CD4-positive, alpha-beta T cell (primary cell): ENCODE measurements at regions not wholly inside any gene's neighbourhood (a gene's known extent, or its start where the extent isn't known, plus 50 kb on each side); places are given as distances from the start of the nearest gene placed in this dataset.
"Not testable (repeated sequence)": the region's sequence is repeated elsewhere in the genome, so short reads cannot be mapped to it uniquely, and the experiment has no call there.

Experiments used
- ATAC-seq: fragments of 200-7000 bp; cut with Tn5 transposase; one replicate; pipeline ENCODE4 v1.10.0; 2022; ENCODE audit warnings: mild to moderate bottlenecking; ENCODE audit not compliant: poor library complexity
- CTCF ChIA-PET: fragments of 350-600 bp; sonication (Branson Sonifier 250); formaldehyde crosslinking; loops from one replicate; lab custom pipeline; 2021; ENCODE audit warnings: antibody characterized with exemption, inconsistent platforms; lab: Charles Lee
- POLR2A ChIA-PET: fragments of 350-600 bp; sonication (Branson Sonifier 250); formaldehyde crosslinking; loops from one replicate; lab custom pipeline; 2021; ENCODE audit warnings: antibody characterized with exemption, inconsistent platforms; lab: Charles Lee
- DNase-seq, 14 experiments: peaks; one replicate each; pipeline ENCODE4 v3.0.0-alpha.2; 2013 to 2020; ENCODE audit warnings: mixed read lengths in 2 of 14
- H3K27ac ChIP-seq, 2 donors: one replicate each; pipeline versions ENCODE4 v1.5.1 to v1.7.0; 2013; ENCODE audit warnings: low read length in 2 of 2, low read depth in 1 of 2, mild to moderate bottlenecking in 1 of 2
- H3K27me3 ChIP-seq, 2 experiments: 1 replicate in 1 of 2; 2 replicates in 1 of 2; pipeline versions ENCODE4 v1.6.1 to v1.7.0; 2013; ENCODE audit warnings: low read length in 2 of 2, control low read depth in 1 of 2, mild to moderate bottlenecking in 1 of 2, moderate library complexity in 1 of 2; ENCODE audit not compliant: insufficient read depth in 2 of 2, control insufficient read depth in 1 of 2
- H3K36me3 ChIP-seq: one replicate; pipeline ENCODE4 v1.6.1; 2013; ENCODE audit warnings: low read length, control low read depth; ENCODE audit not compliant: insufficient read depth
- H3K4me1 ChIP-seq: one replicate; pipeline ENCODE4 v1.6.1; 2013; ENCODE audit warnings: low read length, control low read depth; ENCODE audit not compliant: insufficient read depth
- H3K4me3 ChIP-seq: one replicate; pipeline ENCODE4 v1.5.1; 2013; ENCODE audit warnings: mild to moderate bottlenecking, low read length, moderate library complexity
- H3K9me3 ChIP-seq, 2 experiments: 1 replicate in 1 of 2; 2 replicates in 1 of 2; pipeline versions ENCODE4 v1.6.1 to v1.7.0; 2013; ENCODE audit warnings: low read length in 2 of 2, mild to moderate bottlenecking in 2 of 2, control low read depth in 1 of 2, moderate library complexity in 1 of 2; ENCODE audit not compliant: control insufficient read depth in 1 of 2, insufficient read depth in 1 of 2
- H3K27ac Mint-ChIP-seq: one replicate; pipeline ENCODE4 v1.8.0; 2020; ENCODE audit warnings: mixed read lengths
- H3K27me3 Mint-ChIP-seq: one replicate; pipeline ENCODE4 v1.8.0; 2021; ENCODE audit warnings: mixed read lengths
- H3K36me3 Mint-ChIP-seq: one replicate; pipeline ENCODE4 v1.8.0; 2021; ENCODE audit warnings: low read depth, mixed read lengths
- H3K4me1 Mint-ChIP-seq: one replicate; pipeline ENCODE4 v1.8.0; 2021; ENCODE audit warnings: low read depth, mixed read lengths
- H3K4me3 Mint-ChIP-seq: one replicate; pipeline ENCODE4 v1.8.0; 2020; ENCODE audit warnings: mild to moderate bottlenecking, mixed read lengths
- H3K9me3 Mint-ChIP-seq: one replicate; pipeline ENCODE4 v1.8.0; 2020; ENCODE audit warnings: mixed read lengths
- intact Hi-C, 2 experiments: fragments of 100-400 bp; cut with DNase I in 1 of 2; cut with micrococcal nuclease in 1 of 2; formaldehyde crosslinking; loops; one replicate each; pipeline versions ENCODE4 v1.15.1 to v1.9.0; 2023 to 2025; cut with DNase I, micrococcal nuclease
- TF ChIP-seq, protein P1 (sequence below): fragments of 200-600 bp; IDR thresholded peaks from one replicate; pipeline ENCODE4 v1.8.0; 2022; ENCODE audit warnings: antibody characterized with exemption, mild to moderate bottlenecking

DNA sequence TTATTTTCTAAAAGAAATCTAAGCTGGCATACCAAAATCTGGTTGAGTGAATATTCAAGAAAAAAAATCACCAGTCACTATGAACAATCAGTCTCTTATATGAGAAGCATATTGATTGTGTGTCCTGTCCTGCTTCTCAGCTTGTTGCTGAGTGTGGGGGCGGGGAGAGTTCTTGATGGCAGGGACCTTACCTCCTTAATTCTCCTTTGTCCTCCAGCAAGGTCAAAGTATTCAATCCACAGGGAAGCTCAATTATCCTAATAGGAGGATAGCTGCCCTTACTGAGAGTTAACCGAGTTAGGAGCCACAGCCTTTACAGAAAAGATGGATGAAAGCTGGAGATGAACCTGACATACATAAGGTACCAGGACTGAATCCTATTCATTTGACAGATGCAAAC lies 154.0 kb downstream of the LY86 start:
- H3K36me3 Mint-ChIP-seq = no peaks in the 10 kb centered on the region
- ATAC-seq (no peak), DNase-seq (no peak)
- H3K4me1 ChIP-seq = no peaks in the 10 kb centered on the region
- POLR2A ChIA-PET = no interaction called here
- H3K27me3 ChIP-seq = peaks cover 3 to 10% of the 10 kb centered on the region in 2 experiments
- no peak overlapping the region for H3K27ac Mint-ChIP-seq
- H3K4me3 Mint-ChIP-seq = no peak overlapping the region
- TF ChIP-seq, protein P1, sequence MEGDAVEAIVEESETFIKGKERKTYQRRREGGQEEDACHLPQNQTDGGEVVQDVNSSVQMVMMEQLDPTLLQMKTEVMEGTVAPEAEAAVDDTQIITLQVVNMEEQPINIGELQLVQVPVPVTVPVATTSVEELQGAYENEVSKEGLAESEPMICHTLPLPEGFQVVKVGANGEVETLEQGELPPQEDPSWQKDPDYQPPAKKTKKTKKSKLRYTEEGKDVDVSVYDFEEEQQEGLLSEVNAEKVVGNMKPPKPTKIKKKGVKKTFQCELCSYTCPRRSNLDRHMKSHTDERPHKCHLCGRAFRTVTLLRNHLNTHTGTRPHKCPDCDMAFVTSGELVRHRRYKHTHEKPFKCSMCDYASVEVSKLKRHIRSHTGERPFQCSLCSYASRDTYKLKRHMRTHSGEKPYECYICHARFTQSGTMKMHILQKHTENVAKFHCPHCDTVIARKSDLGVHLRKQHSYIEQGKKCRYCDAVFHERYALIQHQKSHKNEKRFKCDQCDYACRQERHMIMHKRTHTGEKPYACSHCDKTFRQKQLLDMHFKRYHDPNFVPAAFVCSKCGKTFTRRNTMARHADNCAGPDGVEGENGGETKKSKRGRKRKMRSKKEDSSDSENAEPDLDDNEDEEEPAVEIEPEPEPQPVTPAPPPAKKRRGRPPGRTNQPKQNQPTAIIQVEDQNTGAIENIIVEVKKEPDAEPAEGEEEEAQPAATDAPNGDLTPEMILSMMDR = no peak
- peaks cover 7% of the 10 kb centered on the region for H3K27me3 Mint-ChIP-seq
- no peaks in the 10 kb centered on the region for H3K4me1 Mint-ChIP-seq
- intact Hi-C loops = no loop called here
- no peaks in the 10 kb centered on the region for H3K9me3 Mint-ChIP-seq
- H3K36me3 ChIP-seq = no peaks in the 10 kb centered on the region
- no peak overlapping the region for H3K27ac ChIP-seq
- no peaks in the 10 kb centered on the region for H3K9me3 ChIP-seq
- no peak overlapping the region for H3K4me3 ChIP-seq
- CTCF ChIA-PET = interaction anchor here (1.3 kb wide), 1 partner anchor 494 kb away, joined by 3 read pairs; no protein-coding TSS in a partner anchor

DNA sequence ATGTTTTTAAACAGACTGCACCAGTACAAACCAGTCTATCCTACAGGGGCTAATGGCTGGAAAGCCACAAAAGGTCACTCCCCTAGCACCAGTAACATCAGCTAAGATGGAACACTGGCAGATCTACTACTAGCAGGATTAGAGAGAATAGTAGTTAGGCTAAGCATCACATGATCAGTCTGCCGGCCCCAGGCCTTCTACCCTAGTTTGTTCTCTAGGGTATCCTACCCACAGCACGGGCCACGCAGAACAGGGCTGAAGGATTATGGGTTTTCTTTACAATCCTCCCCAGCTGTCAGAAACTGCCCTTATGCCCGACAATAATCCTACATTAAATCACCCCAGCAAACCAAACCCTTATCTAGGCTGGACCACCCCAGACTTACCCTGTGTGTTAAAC lies 156.0 kb downstream of the LY86 start:
- Histone ChIP-seq H3K36me3 (no peaks in the 10 kb centered on the region), H3K27me3 (no peaks in the 10 kb centered on the region), H3K4me3 (no peak overlapping the region), H3K4me1 (no peaks in the 10 kb centered on the region), H3K27ac (no peak overlapping the region), H3K9me3 (no peaks in the 10 kb centered on the region)
- CTCF ChIA-PET = no interaction called here
- no peak overlapping the region for H3K27ac Mint-ChIP-seq
- H3K36me3 Mint-ChIP-seq = no peaks in the 10 kb centered on the region
- no peaks in the 10 kb centered on the region for H3K27me3 Mint-ChIP-seq
- ATAC-seq = no peak
- peaks cover 5% of the 10 kb centered on the region for H3K4me1 Mint-ChIP-seq
- no peak overlapping the region for H3K4me3 Mint-ChIP-seq
- TF ChIP-seq, protein P1 = no peak
- intact Hi-C loops = no loop called here
- no peaks in the 10 kb centered on the region for H3K9me3 Mint-ChIP-seq
- DNase-seq = no peak
- POLR2A ChIA-PET = no interaction called here

DNA sequence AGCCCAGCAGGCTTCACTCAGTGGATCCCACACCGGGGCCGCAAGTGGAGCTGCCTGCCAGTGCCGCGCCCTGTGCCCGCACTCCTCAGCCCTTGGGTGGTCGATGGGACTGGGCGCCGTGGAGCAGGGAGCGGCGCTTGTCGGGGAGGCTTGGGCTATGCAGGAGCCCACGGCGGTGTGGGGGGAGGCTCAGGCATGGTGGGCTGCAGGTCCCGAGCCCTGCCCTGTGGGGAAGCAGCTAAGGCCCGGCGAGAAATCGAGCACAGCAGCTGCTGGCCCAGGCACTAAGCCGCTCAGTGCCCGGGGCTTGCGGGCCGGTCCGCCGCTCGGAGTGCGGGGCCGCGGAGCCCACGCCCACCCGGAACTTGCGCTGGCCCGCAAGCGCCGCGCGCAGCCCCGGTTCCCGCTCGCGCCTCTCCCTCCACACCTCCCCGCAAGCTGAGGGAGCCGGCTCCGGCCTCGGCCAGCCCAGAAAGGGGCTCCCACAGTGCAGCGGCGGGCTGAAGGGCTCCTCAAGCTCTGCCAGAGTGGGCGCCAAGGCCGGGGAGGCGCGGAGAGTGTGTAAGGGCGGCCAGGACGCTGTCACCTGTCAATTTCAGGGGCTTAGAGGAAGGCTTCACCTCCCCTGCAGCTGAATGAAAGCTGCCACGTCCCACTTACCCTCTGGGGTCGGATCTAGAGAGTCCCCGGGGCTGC lies 157.3 kb downstream of the LY86 start:
- H3K27me3 ChIP-seq, H3K4me3 ChIP-seq, DNase-seq, H3K36me3 ChIP-seq, H3K27ac Mint-ChIP-seq, H3K9me3 ChIP-seq, H3K4me3 Mint-ChIP-seq, H3K9me3 Mint-ChIP-seq, CTCF ChIA-PET, POLR2A ChIA-PET, H3K4me1 ChIP-seq, H3K36me3 Mint-ChIP-seq, intact Hi-C loops, H3K27me3 Mint-ChIP-seq, ATAC-seq, H3K27ac ChIP-seq: not testable (repeated sequence)
- peaks cover 15% of the 10 kb centered on the region for H3K4me1 Mint-ChIP-seq
